CD1c-positive myeloid dendritic cell (primary cell): ENCODE measurements at regions not wholly inside any gene's neighbourhood (a gene's known extent, or its start where the extent isn't known, plus 50 kb on each side); places are given as distances from the start of the nearest gene placed in this dataset.
"Not testable (repeated sequence)": the region's sequence is repeated elsewhere in the genome, so short reads cannot be mapped to it uniquely, and the experiment has no call there.

Experiments
- DNase-seq: peaks from one replicate; pipeline ENCODE4 v3.0.0-alpha.2; 2016; ENCODE audit errors: extremely low spot score

- no peak for DNase-seq
Observed at GRCh38 chr5:166058660-166059059, 2232.8 kb upstream of the WWC1 start.

GRCh38 chr5:166062094-166062493 lies 2229.4 kb upstream of the WWC1 start:
- no peak for DNase-seq

GRCh38 chr5:166062719-166063118 lies 2228.7 kb upstream of the WWC1 start:
- no peak for DNase-seq

DNA sequence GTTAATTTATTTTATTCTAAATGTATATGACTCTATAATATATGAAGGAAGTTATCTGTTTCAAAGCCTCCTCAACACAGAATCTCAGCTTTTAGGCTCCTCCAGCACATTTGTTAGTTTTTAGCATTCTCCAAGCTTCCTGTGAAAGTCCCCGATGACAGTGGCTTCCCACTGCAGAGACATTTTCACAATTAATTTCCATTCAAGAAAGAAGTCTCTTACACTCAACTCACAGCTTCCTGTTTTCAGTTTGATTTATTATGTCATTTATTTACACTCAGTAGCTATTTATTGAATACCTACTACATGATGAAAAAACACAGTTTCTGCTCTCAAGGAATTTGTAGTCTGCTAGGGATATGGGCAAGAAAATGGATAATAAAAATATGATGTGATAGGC lies 2228.2 kb upstream of the WWC1 start:
- DNase-seq, result no peak

GRCh38 chr5:166068547-166069335 lies 2222.7 kb upstream of the WWC1 start:
- no peak for DNase-seq

GRCh38 chr5:166073901-166074581 lies 2217.4 kb upstream of the WWC1 start:
- DNase-seq, result no peak

GRCh38 chr5:166074582-166075481 lies 2216.6 kb upstream of the WWC1 start:
- DNase-seq, result no peak

DNA sequence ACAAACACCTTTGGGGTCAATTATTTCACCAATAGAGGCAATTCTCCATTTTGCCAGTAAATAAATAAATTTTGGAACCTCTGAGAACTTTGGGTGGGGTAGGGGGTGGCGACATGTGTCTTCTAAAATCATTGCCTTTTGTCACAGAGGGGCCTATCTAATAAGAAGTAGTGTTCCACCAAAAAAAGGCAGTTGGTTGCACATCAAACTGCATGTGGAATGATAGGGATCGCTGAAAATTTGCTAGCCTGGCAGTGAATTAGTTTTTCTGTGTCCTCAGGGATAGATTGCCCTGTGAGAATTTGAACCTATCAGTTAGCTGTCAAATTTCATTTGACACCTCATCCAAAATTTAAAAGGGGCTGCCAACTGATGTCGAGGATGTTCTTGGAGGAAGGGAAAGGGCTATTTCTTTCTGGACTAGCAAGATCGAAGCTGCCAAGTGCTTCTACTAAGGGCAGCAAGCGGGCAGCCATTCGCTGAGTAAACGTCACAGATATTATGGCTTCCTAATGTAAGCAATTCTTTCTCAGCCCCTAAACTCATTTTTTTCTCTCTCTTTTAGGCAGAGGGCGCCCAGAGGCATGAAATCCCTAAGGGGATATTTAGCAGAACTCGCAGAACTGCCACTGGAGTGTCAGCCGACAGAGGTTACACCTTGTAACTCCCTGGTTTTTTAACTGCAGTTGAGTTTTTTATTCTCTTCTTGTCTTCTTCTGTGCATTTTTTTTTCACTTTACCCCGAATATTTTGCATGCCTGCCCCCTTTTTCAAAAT lies 2208.1 kb upstream of the WWC1 start:
- DNase-seq, result no peak

DNA sequence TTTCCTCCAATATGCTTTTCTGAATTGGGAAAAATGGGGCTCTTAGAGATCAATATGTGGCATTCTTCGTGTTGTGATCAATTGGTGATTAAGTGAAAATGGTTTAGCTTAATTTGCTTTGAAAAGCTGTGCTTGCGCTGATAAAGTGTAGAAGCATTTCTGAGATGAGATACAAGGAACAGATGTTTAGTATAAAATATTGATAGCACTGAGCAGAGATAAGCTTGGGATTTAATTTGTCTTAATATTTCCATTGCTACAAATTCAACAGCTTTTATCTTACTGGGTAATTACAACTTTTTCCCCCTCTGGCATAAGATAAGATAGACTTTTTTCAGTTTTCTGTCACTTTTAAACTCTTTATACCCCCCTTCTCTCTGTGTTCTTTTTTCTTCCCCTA lies 2204.9 kb upstream of the WWC1 start:
- DNase-seq, result no peak

DNA sequence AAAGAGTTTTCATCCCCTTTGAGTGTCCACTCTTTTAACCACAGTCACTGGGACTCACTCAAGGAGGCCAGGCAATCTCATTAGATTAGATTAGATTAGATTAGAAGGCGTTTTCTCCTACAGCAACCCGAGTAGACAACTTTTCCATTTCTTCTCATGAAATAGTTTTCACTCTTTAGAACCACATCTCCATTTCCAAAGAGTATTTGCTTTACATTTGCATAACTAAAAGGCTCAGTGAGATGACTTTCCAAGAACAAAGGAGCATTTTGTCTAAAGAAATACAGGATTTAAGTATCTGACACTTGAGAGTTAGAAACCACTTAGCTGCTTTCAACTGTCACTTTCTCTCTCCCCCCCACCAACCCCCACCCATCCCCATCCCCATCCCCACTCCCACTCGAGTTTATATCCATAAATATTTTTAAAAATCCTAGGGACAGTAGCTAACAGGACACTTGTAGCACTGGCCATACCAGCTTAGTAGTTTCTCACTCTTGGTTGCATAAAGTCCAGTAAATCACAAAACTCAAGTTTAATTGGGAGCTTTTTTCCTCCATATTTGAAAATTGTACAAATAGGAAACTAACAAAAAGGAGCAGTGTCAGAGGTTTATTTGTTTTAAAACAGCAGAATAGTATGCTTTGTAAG lies 2202.9 kb upstream of the WWC1 start:
- no peak for DNase-seq

DNA sequence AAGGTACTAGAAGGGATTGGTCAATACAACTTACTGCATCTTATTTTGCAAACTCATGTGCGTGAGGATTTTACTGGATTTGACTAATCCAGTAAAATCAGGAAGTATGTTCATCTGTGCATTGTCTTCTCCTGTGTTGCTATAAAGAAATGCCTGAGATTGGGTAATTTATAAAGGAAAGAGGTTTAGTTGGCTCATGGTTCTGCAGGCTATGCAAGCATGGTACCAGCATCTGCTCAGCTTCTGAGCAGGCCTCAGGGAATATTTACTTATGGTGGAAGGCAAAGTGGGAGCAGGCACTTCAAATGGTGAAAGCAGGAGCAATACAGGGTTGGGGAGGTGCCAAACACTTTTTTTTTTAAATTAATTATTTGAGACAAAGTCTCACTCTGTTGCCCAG lies 2199.5 kb upstream of the WWC1 start:
- no peak for DNase-seq

DNA sequence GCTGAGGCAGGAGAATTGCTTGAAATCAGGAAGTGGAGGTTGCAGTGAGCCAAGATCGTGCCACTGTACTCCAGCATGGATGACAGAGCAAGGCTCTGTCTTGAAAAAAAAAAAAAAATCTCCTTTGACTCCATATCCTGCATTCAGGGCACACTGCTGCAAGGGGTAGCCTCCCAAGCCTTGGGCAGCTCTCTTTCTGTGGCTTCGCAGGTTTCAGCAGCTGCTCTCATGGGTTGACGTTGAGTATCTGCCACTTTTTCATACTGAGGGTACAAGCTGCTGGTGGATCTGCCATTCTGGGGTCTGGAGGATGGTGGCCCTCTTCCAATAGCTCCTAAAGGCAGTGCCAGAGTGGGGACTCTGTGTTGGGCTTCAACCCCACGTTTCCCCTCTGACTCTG lies 2198.1 kb upstream of the WWC1 start:
- no peak for DNase-seq

- no peak for DNase-seq
Observed at GRCh38 chr5:166102947-166103346, 2188.5 kb upstream of the WWC1 start.

DNA sequence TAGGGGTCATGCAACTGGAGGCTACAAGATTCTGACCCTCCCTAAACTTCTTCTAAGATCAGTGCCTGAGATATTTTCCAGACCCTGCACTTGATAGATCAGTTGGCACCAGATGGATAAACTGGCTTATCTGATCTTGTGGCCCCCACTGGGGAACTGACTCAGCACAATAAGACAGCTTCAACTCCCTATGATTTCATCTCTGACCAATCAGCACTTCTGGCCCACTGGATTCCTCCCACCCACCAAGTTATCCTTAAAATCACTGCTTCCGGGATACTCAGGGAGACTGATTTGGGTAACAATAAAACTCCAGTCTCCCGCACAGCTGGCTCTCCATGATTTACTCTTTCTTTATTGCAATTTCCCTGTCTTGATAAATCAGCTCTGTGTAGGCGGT lies 2180.4 kb upstream of the WWC1 start:
- DNase-seq, result no peak

- DNase-seq, result no peak
Observed at GRCh38 chr5:166117072-166118066, 2174.1 kb upstream of the WWC1 start.

GRCh38 chr5:166119506-166119905 lies 2171.9 kb upstream of the WWC1 start:
- DNase-seq, result no peak

DNA sequence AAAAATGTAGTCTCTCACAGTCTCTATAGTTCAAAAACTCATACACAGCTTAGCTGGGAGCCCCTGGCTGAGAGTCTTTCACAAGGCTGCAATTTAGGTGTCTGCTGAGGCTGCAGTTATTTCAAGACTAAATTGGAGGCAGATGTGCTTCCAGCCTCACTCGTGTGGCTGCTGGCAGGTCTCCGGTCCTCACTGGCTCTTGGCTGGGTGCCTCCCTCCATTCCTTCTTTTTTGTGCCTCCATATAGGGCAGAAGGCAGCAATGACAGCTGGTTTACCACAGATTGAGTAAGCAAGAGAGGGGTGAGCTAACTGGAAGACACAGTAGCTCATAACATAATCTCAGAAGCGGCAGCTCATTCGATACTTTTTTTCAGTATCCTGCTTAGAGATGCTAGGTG lies 2167.7 kb upstream of the WWC1 start:
- DNase-seq, result no peak

DNA sequence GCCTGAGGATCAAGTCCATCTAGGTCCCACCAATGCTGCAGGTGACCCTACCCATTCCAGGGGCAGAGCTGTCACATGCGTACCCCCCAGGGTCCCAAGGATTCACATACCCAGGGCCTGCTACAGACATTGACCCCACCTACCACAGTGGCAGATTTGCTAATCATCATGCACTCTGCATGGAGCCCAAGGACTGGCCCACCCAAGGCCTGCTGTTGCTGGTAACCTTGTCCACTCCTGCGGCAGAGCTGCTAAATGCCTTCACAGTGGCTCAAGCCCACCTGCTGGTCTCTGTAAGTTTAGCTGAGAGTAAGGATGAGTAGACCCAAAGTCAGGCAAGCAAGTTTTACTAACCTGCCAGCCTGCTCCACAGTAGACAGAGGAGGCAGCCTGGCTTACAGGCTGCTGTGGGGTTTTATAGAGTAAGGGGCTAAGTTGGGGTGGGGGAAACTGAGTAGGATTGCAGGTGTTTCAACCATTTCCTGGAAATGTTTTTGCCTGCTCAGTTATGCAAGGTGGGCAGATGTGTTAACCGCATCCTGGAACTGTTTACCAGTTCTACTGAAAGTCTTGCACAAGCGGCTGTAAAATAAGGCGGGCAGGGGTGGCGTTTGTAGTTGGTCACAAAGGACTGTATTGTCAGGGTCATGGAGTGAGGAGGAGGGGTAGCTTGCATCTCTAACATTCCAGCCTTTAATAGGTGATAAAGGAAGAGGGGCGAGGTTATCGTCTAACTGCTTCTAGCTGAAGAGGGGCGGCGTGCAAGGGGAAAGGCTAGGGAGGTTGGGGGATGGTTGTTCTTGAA lies 2163.5 kb upstream of the WWC1 start:
- no peak for DNase-seq

- not testable (repeated sequence) for DNase-seq
Observed at GRCh38 chr5:166145107-166145506, 2146.3 kb upstream of the WWC1 start.
